Heart left ventricle (tissue), 16 donors: ENCODE measurements at regions not wholly inside any gene's neighbourhood (a gene's known extent, or its start where the extent isn't known, plus 50 kb on each side); places are given as distances from the start of the nearest gene placed in this dataset.
"Not testable (repeated sequence)": the region's sequence is repeated elsewhere in the genome, so short reads cannot be mapped to it uniquely, and the experiment has no call there.

Experiments
- ATAC-seq, 4 donors: fragments of 200-7000 bp; cut with Tn5 transposase; one replicate each; pipeline ENCODE4 v1.9.1; 2020 to 2022; ENCODE audit warnings: moderate library complexity in 4 of 4, mild to moderate bottlenecking in 3 of 4, moderate number of reproducible peaks in 1 of 4
- DNase-seq, 5 donors: peaks; one replicate each; pipeline ENCODE4 v3.0.0-alpha.2; 2020
- H3K27ac ChIP-seq, 12 donors: fragments of 200-600 bp; sonication (generic) in 4 of 12; one replicate each; pipeline versions ENCODE4 v1.5.0 to v1.8.0; 2016 to 2022; ENCODE audit warnings: mild to moderate bottlenecking in 2 of 12
- H3K27me3 ChIP-seq, 9 donors: fragments of 200-600 bp; sonication (generic) in 2 of 9; one replicate each; pipeline versions ENCODE4 v1.5.1 to v1.8.0; 2016 to 2022; ENCODE audit warnings: mild to moderate bottlenecking in 3 of 9
- H3K36me3 ChIP-seq, 9 donors: fragments of 200-600 bp; sonication (generic) in 2 of 9; one replicate each; pipeline versions ENCODE4 v1.5.0 to v1.8.0; 2018 to 2022; ENCODE audit warnings: mild to moderate bottlenecking in 2 of 9
- H3K4me1 ChIP-seq, 12 donors: fragments of 200-600 bp; sonication (generic) in 4 of 12; one replicate each; pipeline versions ENCODE4 v1.5.0 to v1.8.0; 2016 to 2022; ENCODE audit warnings: mild to moderate bottlenecking in 3 of 12
- H3K4me3 ChIP-seq, 12 donors: fragments of 200-600 bp; sonication (generic) in 4 of 12; one replicate each; pipeline versions ENCODE4 v1.5.0 to v1.8.0; 2017 to 2022; ENCODE audit warnings: mild to moderate bottlenecking in 9 of 12, moderate library complexity in 4 of 12
- H3K9me3 ChIP-seq, 12 donors: fragments of 200-600 bp; sonication (generic) in 4 of 12; one replicate each; pipeline versions ENCODE4 v1.5.0 to v1.8.0; 2016 to 2022; ENCODE audit warnings: mild to moderate bottlenecking in 1 of 12
- POLR2A ChIP-seq, 2 donors: fragments of 450-650 bp; IDR thresholded peaks; one replicate each; pipeline ENCODE4 v1.6.1; 2017; ENCODE audit warnings: antibody characterized with exemption in 2 of 2, mild to moderate bottlenecking in 2 of 2, moderate library complexity in 2 of 2
- WGBS, 4 donors: extraction: QIAGEN DNeasy Blood & Tissue Kit in 2 of 4; methylation state at CpG; one replicate each; pipeline versions ENCODE4 v1.1.5 to v1.1.7; 2013 to 2018; 5-methylcytosine and 5-hydroxymethylcytosine counted together
- intact Hi-C, 10 donors: fragments of 100-400 bp; cut with DNase I; formaldehyde crosslinking; loops; one replicate each; pipeline versions ENCODE4 v1.11.1 to v1.14.2; 2022
- TF ChIP-seq, protein P1 (sequence below), 12 donors: fragments of 200-600 bp; sonication (generic) in 4 of 12; IDR thresholded peaks; one replicate each; pipeline versions ENCODE4 v1.5.0 to v1.8.0; 2018 to 2022; ENCODE audit warnings: antibody characterized with exemption in 12 of 12, mild to moderate bottlenecking in 5 of 12
- donor health status: ischemic (EF 13 %, LVEDD 7.1; RV severe dilation, severe dysfunction).
- donor health status: healthy with polysubstance abuse.
- donor health status: DM: no; HTN: yes; CAD: no.
- donor health status: DM: no; HTN: no; CAD: no.
- donor health status: ischemic (EF 25% LVEDD 6.9; RV normal size, moderate dysfunction).
- donor health status: ischemic (EF 25% LVEDD 5.7; RV mildly dilated, moderate dysfunction).
- donor health status: healthy.
- donor health status: DM: yes; HTN: yes; CAD: no.
- donor health status: ischemic (EF 35%, LVEDD 5.7; RV mildly dilated, moderate dysfunction).
- donor health status: nonischemic (EF 11% LVEDD 7.7; RV severe dilation, severe dysfunction).
- donor health status: DM: yes; HTN: yes; CAD: no.
- donor health status: PGD.
- donor health status: ischemic (EF 29% LVEDD 5.4; RV normal size, mild dysfunction).
- donor health status: nonischemic (EF 23%, LVEDD 6.1; RV moderate dilation, normal function).

DNA sequence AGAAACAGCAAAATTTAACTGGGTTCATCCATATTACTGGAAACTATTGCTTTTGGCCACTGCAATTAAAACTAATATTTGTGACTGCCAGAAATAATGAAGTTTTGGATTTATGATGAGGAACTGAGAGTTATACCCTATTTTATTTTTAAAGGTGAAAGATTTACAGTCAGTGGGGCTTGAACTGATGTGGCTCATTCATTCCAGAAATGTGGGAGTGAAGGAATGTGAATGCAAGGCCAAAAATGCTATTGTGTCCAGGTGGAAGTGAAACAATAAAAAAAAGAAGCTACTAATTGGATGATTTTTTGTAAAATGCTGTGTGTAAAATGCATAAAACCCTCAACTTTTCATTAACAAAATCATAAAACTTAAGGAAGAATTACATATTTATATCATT is 491.9 kb downstream of the COL12A1 start:
- Histone ChIP-seq H3K27me3 (no peaks in the 10 kb centered on the region), H3K4me1 (no peaks in the 10 kb centered on the region), H3K4me3 (no peak overlapping the region), H3K27ac (no peak overlapping the region), H3K9me3 (peaks cover 0 to 26% (median 0%) of the 10 kb centered on the region in 12 donors), H3K36me3 (no peaks in the 10 kb centered on the region)
- TF ChIP-seq, protein P1, sequence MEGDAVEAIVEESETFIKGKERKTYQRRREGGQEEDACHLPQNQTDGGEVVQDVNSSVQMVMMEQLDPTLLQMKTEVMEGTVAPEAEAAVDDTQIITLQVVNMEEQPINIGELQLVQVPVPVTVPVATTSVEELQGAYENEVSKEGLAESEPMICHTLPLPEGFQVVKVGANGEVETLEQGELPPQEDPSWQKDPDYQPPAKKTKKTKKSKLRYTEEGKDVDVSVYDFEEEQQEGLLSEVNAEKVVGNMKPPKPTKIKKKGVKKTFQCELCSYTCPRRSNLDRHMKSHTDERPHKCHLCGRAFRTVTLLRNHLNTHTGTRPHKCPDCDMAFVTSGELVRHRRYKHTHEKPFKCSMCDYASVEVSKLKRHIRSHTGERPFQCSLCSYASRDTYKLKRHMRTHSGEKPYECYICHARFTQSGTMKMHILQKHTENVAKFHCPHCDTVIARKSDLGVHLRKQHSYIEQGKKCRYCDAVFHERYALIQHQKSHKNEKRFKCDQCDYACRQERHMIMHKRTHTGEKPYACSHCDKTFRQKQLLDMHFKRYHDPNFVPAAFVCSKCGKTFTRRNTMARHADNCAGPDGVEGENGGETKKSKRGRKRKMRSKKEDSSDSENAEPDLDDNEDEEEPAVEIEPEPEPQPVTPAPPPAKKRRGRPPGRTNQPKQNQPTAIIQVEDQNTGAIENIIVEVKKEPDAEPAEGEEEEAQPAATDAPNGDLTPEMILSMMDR (IDR thresholded peaks at IDR 0.05) = no peak
- TF ChIP-seq POLR2A (IDR thresholded peaks at IDR 0.05) = no peak
- ATAC-seq = no peak
- DNase-seq = no peak
- intact Hi-C loops = no loop called here

DNA sequence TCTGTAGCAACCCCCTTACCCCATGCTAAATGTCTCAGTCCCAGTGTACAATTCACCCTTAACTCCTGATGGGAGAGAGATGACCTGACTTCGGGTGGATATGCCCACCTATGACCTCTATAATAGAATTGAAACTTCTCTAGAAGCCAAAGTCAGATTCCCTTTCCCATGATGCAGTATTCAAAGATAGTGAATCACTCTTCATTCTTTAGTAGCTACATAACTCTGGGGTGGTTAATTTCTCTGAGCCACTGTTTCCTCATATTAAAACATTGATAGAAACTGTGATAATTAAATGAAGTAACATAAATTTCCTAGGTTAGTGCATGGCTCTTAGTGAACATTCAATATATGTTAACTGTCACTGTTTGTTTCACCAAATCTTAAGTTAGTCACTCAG is 500.4 kb downstream of the COL12A1 start:
- ATAC-seq (no peak), DNase-seq (no peak)
- no peaks in the 10 kb centered on the region for H3K4me1 ChIP-seq
- no peak overlapping the region for H3K27ac ChIP-seq
- no peak overlapping the region for H3K4me3 ChIP-seq
- H3K9me3 ChIP-seq = no peaks in the 10 kb centered on the region
- no peaks in the 10 kb centered on the region for H3K36me3 ChIP-seq
- no peaks in the 10 kb centered on the region for H3K27me3 ChIP-seq
- intact Hi-C loops = no loop called here
- WGBS, 4 donors = 42 to 63% (median 53%) methylated on average over 1 of the region's 1 CpG
- no peak for TF ChIP-seq POLR2A (IDR thresholded peaks at IDR 0.05)
- TF ChIP-seq, protein P1 (IDR thresholded peaks at IDR 0.05) = no peak

DNA sequence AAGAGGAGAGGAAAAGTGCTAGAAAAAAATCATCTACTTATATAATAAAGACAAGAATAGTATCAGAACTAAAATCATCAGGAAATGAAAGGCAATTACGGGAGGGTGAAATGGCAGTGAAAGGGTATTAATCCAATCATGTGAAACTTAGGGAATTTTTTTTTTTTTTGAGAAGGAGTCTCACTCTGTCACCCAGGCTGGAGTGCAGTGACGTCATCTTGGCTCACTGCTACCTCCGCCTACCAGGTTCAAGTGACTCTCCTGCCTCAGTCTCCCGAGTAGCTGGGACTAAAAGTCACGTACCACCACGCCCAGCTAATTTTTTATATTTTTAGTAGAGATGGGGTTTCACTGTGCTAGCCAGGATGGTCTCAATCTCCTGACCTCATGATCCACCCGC is 501.3 kb downstream of the COL12A1 start:
- 80 to 89% (median 81%) methylated on average over 7 of the region's 7 CpGs for WGBS, 4 donors

DNA sequence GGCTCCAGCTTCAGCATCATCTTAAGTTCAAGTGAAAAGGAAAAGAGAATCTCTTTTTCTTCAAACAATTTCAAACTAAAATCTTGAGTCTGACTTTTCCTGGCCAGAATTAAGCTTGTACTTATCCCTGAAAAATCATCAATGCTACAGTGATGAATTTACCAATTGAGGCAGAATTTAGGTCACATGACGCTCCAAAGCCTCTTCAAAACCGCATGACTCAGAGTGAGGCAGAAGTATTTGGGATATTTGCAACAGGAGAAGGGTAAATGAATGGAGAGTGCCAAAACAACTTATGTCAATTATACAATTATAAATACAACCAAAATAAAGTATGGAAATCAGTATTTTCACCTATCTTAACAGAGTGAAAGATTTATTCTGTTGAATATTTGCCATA is 515.5 kb downstream of the COL12A1 start:
- H3K27me3 ChIP-seq = no peaks in the 10 kb centered on the region
- H3K36me3 ChIP-seq = no peaks in the 10 kb centered on the region
- DNase-seq = no peak
- H3K4me3 ChIP-seq = no peak overlapping the region
- WGBS, 4 donors = 79 to 86% (median 84%) methylated on average over 2 of the region's 2 CpGs
- intact Hi-C loops = no loop called here
- no peak overlapping the region for H3K27ac ChIP-seq
- H3K4me1 ChIP-seq = no peaks in the 10 kb centered on the region
- peaks cover 0 to 12% (median 0%) of the 10 kb centered on the region in 12 donors for H3K9me3 ChIP-seq
- TF ChIP-seq, protein P1 (IDR thresholded peaks at IDR 0.05) = no peak
- TF ChIP-seq POLR2A (IDR thresholded peaks at IDR 0.05) = no peak
- ATAC-seq = no peak

More for the DNA sequence above, 501.3 kb downstream of the COL12A1 start:
- H3K27ac ChIP-seq, H3K27me3 ChIP-seq, DNase-seq, intact Hi-C loops, H3K9me3 ChIP-seq, H3K36me3 ChIP-seq, H3K4me3 ChIP-seq, H3K4me1 ChIP-seq, ATAC-seq: not testable (repeated sequence)

DNA sequence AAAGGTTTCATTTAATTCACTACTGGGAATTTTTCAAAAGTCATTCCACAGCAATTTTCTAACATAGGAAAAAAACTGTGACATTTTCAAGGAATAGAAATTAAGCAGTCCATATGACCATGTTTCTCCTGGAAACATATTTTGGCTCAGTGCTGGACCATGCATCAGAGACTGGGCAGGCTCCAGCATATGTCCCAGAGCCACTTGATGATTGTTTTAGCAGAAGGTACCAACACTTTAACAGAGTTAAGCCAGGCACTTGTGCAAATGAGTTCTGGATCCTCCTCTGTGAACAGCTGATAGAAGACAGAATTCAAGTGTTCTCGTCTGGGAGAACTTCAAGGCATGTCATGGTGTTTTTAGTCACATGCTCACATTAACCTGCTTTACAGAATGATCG is 516.3 kb downstream of the COL12A1 start:
- Histone ChIP-seq H3K9me3 (peaks cover 0 to 12% (median 0%) of the 10 kb centered on the region in 12 donors), H3K27me3 (no peaks in the 10 kb centered on the region), H3K27ac (no peak overlapping the region), H3K4me3 (no peak overlapping the region), H3K36me3 (no peaks in the 10 kb centered on the region), H3K4me1 (no peaks in the 10 kb centered on the region)
- no peak for ATAC-seq
- WGBS, 4 donors = 49 to 65% (median 56%) methylated on average over 2 of the region's 2 CpGs
- TF ChIP-seq, protein P1 (IDR thresholded peaks at IDR 0.05) = no peak
- no peak for TF ChIP-seq POLR2A (IDR thresholded peaks at IDR 0.05)
- DNase-seq = no peak
- intact Hi-C loops = no loop called here
